NB4 (cell line): ENCODE measurements at regions not wholly inside any gene's neighbourhood (a gene's known extent, or its start where the extent isn't known, plus 50 kb on each side); places are given as distances from the start of the nearest gene placed in this dataset.

Source experiments
- POLR2A ChIP-seq: IDR thresholded peaks from 2 replicates; pipeline ENCODE4 v1.6.1; 2011; ENCODE audit warnings: mild to moderate bottlenecking; ENCODE audit not compliant: insufficient read length; ENCODE audit errors: extremely low read depth
- TF ChIP-seq, protein P1 (sequence below): IDR thresholded peaks from one replicate; pipeline ENCODE4 v1.5.1; 2012; ENCODE audit warnings: low read depth, low read length

DNA sequence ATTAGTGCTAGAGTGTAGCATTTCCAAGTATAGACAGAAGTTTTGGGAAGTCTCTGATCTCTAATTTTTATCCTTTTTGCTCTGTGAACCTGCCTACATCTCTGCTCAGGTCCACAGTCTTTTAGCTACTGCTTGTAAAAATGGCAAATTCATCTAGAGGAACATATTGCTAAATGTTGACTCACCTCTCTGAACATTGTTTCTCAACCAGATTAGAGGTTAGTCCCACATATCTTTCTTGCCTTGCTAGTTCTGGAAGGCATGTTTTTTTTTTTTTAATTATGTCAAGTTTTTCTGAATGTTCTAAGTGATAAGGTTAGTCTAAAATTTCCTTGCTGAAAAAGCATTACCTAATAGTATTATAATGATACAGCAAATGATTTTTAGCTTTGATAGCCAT lies 2889.6 kb upstream of the PCDH20 start:
- TF ChIP-seq, protein P1, sequence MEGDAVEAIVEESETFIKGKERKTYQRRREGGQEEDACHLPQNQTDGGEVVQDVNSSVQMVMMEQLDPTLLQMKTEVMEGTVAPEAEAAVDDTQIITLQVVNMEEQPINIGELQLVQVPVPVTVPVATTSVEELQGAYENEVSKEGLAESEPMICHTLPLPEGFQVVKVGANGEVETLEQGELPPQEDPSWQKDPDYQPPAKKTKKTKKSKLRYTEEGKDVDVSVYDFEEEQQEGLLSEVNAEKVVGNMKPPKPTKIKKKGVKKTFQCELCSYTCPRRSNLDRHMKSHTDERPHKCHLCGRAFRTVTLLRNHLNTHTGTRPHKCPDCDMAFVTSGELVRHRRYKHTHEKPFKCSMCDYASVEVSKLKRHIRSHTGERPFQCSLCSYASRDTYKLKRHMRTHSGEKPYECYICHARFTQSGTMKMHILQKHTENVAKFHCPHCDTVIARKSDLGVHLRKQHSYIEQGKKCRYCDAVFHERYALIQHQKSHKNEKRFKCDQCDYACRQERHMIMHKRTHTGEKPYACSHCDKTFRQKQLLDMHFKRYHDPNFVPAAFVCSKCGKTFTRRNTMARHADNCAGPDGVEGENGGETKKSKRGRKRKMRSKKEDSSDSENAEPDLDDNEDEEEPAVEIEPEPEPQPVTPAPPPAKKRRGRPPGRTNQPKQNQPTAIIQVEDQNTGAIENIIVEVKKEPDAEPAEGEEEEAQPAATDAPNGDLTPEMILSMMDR, result no peak
- TF ChIP-seq POLR2A, result no peak
